Lower lobe of right lung (tissue), 2 donors: ENCODE measurements at regions not wholly inside any gene's neighbourhood (a gene's known extent, or its start where the extent isn't known, plus 50 kb on each side); places are given as distances from the start of the nearest gene placed in this dataset.

Source experiments
- ATAC-seq, 2 donors: fragments of 200-7000 bp; cut with Tn5 transposase; one replicate each; pipeline ENCODE4 v1.9.1; 2020 to 2022; ENCODE audit warnings: mild to moderate bottlenecking in 2 of 2, moderate library complexity in 2 of 2
- DNase-seq: peaks from one replicate; pipeline ENCODE4 v3.0.0-alpha.2; 2020
- H3K27ac ChIP-seq: fragments of 200-600 bp; one replicate; pipeline ENCODE4 v1.8.0; 2022
- H3K27me3 ChIP-seq: fragments of 200-600 bp; one replicate; pipeline ENCODE4 v1.8.0; 2022; ENCODE audit warnings: low read depth
- H3K36me3 ChIP-seq: fragments of 200-600 bp; one replicate; pipeline ENCODE4 v1.8.0; 2022; ENCODE audit warnings: mild to moderate bottlenecking
- H3K4me1 ChIP-seq: fragments of 200-600 bp; one replicate; pipeline ENCODE4 v1.8.0; 2022
- H3K4me3 ChIP-seq: fragments of 200-600 bp; one replicate; pipeline ENCODE4 v1.8.0; 2022; ENCODE audit warnings: mild to moderate bottlenecking
- H3K9me3 ChIP-seq: fragments of 200-600 bp; one replicate; pipeline ENCODE4 v1.8.0; 2022
- CTCF ChIP-seq: fragments of 200-600 bp; IDR thresholded peaks from one replicate; pipeline ENCODE4 v1.8.0; 2022; ENCODE audit warnings: antibody characterized with exemption, mild to moderate bottlenecking
- intact Hi-C: fragments of 100-400 bp; cut with DNase I; formaldehyde crosslinking; loops from one replicate; pipeline ENCODE4 v1.11.0; 2022
- donor health status: DM: no; HTN: yes; CAD: no; lungs with severe emphysema.

GRCh38 chr20:40519918-40520317 lies 169.1 kb downstream of the MAFB start:
- H3K36me3 ChIP-seq: no peaks in the 10 kb centered on the region
- no peak overlapping the region for H3K27ac ChIP-seq
- H3K9me3 ChIP-seq: peaks cover 7% of the 10 kb centered on the region
- DNase-seq (no peak), ATAC-seq (peak; percentile 27 to 28)
- no peaks in the 10 kb centered on the region for H3K4me1 ChIP-seq
- intact Hi-C loops: no loop called here
- TF ChIP-seq CTCF: no peak
- H3K4me3 ChIP-seq: no peak overlapping the region
- no peaks in the 10 kb centered on the region for H3K27me3 ChIP-seq

- intact Hi-C loops: no loop called here
- no peak for TF ChIP-seq CTCF
- DNase-seq: no peak
- Histone ChIP-seq H3K36me3 (no peaks in the 10 kb centered on the region), H3K4me3 (no peak overlapping the region), H3K4me1 (no peaks in the 10 kb centered on the region), H3K27ac (no peak overlapping the region), H3K9me3 (no peaks in the 10 kb centered on the region), H3K27me3 (no peaks in the 10 kb centered on the region)
- ATAC-seq: peak; percentile 56 to 65
Measured at GRCh38 chr20:40512994-40513393, 176.0 kb downstream of the MAFB start.

- Histone ChIP-seq H3K4me3 (no peak overlapping the region), H3K9me3 (no peaks in the 10 kb centered on the region), H3K4me1 (peaks cover 2% of the 10 kb centered on the region), H3K27me3 (no peaks in the 10 kb centered on the region), H3K27ac (no peak overlapping the region), H3K36me3 (no peaks in the 10 kb centered on the region)
- intact Hi-C loops: no loop called here
- ATAC-seq (no peak), DNase-seq (no peak)
- no peak for TF ChIP-seq CTCF
Measured at GRCh38 chr20:40512591-40512990, 176.4 kb downstream of the MAFB start.

GRCh38 chr20:40511478-40511877 lies 177.6 kb downstream of the MAFB start:
- Histone ChIP-seq H3K9me3 (no peaks in the 10 kb centered on the region), H3K36me3 (no peaks in the 10 kb centered on the region), H3K27ac (no peak overlapping the region), H3K4me3 (no peak overlapping the region), H3K27me3 (no peaks in the 10 kb centered on the region), H3K4me1 (peaks cover 13% of the 10 kb centered on the region)
- intact Hi-C loops: no loop called here
- DNase-seq (no peak), ATAC-seq (no peak)
- TF ChIP-seq CTCF: no peak

GRCh38 chr20:40510622-40511021 lies 178.4 kb downstream of the MAFB start:
- intact Hi-C loops: no loop called here
- no peak for ATAC-seq
- H3K27ac ChIP-seq: no peak overlapping the region

More at GRCh38 chr20:40510622-40511021, 178.4 kb downstream of the MAFB start:
- no peak for TF ChIP-seq CTCF
- H3K27me3 ChIP-seq: no peaks in the 10 kb centered on the region
- H3K4me1 ChIP-seq: peaks cover 20% of the 10 kb centered on the region
- no peaks in the 10 kb centered on the region for H3K9me3 ChIP-seq
- no peak overlapping the region for H3K4me3 ChIP-seq
- no peaks in the 10 kb centered on the region for H3K36me3 ChIP-seq
- no peak for DNase-seq
